Tibial nerve (tissue), 4 donors: ENCODE measurements at regions not wholly inside any gene's neighbourhood (a gene's known extent, or its start where the extent isn't known, plus 50 kb on each side); places are given as distances from the start of the nearest gene placed in this dataset.

ENCODE experiments used
- EP300 ChIP-seq, 2 donors: sonication (generic); formaldehyde crosslinking; IDR thresholded peaks; one replicate each; pipeline ENCODE4 v1.6.1; 2017; ENCODE audit warnings: antibody characterized with exemption in 2 of 2, mild to moderate bottlenecking in 1 of 2
- POLR2A ChIP-seq, 2 donors: fragments of 450-650 bp; IDR thresholded peaks; one replicate each; pipeline ENCODE4 v1.6.1; 2017; ENCODE audit warnings: antibody characterized with exemption in 2 of 2, mild to moderate bottlenecking in 2 of 2, moderate library complexity in 2 of 2
- TF ChIP-seq, protein P1 (sequence below), 5 experiments: fragments of 200-600 bp in 3 of 5; fragments of 450-650 bp in 2 of 5; sonication (generic) in 3 of 5; IDR thresholded peaks; one replicate each; pipeline ENCODE4 v1.5.1; 2016 to 2019; ENCODE audit warnings: antibody characterized with exemption in 5 of 5, mild to moderate bottlenecking in 3 of 5, moderate library complexity in 2 of 5

DNA sequence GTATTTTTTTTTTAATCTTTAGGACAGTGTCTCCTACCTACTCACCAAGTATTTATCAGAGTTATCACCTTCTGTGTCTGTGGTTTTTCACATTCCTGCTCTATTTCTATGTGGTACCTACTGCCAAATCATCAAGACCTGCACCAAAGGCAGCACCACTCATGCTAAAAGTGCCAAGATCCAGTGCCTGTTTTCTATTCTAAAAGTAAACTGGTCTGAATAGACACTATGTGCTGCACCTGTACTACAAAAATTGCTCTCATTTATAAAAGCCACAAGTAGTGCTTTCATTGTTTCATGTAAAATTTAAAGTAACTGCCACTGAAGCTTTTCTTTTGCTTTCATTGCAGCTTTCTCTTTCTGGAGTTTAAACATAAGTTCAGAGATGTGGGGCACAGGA is 103.9 kb upstream of the GULP1 start:
- TF ChIP-seq, protein P1, sequence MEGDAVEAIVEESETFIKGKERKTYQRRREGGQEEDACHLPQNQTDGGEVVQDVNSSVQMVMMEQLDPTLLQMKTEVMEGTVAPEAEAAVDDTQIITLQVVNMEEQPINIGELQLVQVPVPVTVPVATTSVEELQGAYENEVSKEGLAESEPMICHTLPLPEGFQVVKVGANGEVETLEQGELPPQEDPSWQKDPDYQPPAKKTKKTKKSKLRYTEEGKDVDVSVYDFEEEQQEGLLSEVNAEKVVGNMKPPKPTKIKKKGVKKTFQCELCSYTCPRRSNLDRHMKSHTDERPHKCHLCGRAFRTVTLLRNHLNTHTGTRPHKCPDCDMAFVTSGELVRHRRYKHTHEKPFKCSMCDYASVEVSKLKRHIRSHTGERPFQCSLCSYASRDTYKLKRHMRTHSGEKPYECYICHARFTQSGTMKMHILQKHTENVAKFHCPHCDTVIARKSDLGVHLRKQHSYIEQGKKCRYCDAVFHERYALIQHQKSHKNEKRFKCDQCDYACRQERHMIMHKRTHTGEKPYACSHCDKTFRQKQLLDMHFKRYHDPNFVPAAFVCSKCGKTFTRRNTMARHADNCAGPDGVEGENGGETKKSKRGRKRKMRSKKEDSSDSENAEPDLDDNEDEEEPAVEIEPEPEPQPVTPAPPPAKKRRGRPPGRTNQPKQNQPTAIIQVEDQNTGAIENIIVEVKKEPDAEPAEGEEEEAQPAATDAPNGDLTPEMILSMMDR (IDR thresholded peaks at IDR 0.05) = no peak
- TF ChIP-seq POLR2A (IDR thresholded peaks at IDR 0.05) = no peak
- TF ChIP-seq EP300 (IDR thresholded peaks at IDR 0.05) = no peak
